ENCODE measurements at regions not wholly inside any gene's neighbourhood (a gene's known extent, or its start where the extent isn't known, plus 50 kb on each side); places are given as distances from the start of the nearest gene placed in this dataset.
"Not testable (repeated sequence)": the region's sequence is repeated elsewhere in the genome, so short reads cannot be mapped to it uniquely, and the experiment has no call there.

GRCh38 chr1:222470252-222470805 lies 77.6 kb downstream of the HHIPL2 start:
- H3K27ac ChIP-seq (ENCODE audit: low read depth in 2 of 2, low read length in 2 of 2); H3K9me3 ChIP-seq (ENCODE audit: control insufficient read depth in 2 of 3, insufficient read depth in 1 of 3, low read length in 3 of 3); H3K9ac ChIP-seq (ENCODE audit: low read length in 3 of 3); intact Hi-C loops (cut with DNase I); FAIRE-seq; H3K4me1 ChIP-seq (ENCODE audit: control insufficient read depth in 2 of 3, insufficient read depth in 2 of 3, low read depth in 1 of 3, low read length in 3 of 3); DNase-seq; H3K36me3 ChIP-seq (ENCODE audit: control insufficient read depth in 2 of 3, insufficient read depth in 3 of 3, low read length in 3 of 3); H3K4me3 ChIP-seq (ENCODE audit: low read length in 3 of 3); H3K27me3 ChIP-seq (ENCODE audit: control insufficient read depth, insufficient read depth, low read length): not testable (repeated sequence)

- intact Hi-C loops (cut with DNase I) = no loop called here
- H3K4me3 ChIP-seq (ENCODE audit: low read length in 3 of 3) = no peak overlapping the region
- no peak overlapping the region for H3K27ac ChIP-seq (ENCODE audit: low read depth in 2 of 2, low read length in 2 of 2)
- no peak for DNase-seq
- H3K27me3 ChIP-seq (ENCODE audit: control insufficient read depth, insufficient read depth, low read length) = no peaks in the 10 kb centered on the region
- H3K9ac ChIP-seq (ENCODE audit: low read length in 3 of 3) = no peak overlapping the region
- H3K4me1 ChIP-seq (ENCODE audit: control insufficient read depth in 2 of 3, insufficient read depth in 2 of 3, low read depth in 1 of 3, low read length in 3 of 3) = no peaks in the 10 kb centered on the region
- TF ChIP-seq CTCF (IDR thresholded peaks at IDR 0.05; ENCODE audit: borderline replicate concordance, extremely low read depth, insufficient read depth) = no peak
- H3K9me3 ChIP-seq (ENCODE audit: control insufficient read depth in 2 of 3, insufficient read depth in 1 of 3, low read length in 3 of 3) = no peaks in the 10 kb centered on the region
- peak; percentile 69 for FAIRE-seq
- no peaks in the 10 kb centered on the region for H3K36me3 ChIP-seq (ENCODE audit: control insufficient read depth in 2 of 3, insufficient read depth in 3 of 3, low read length in 3 of 3)
These were observed 81.6 kb downstream of the HHIPL2 start for GRCh38 chr1:222466150-222466865.

GRCh38 chr1:222465211-222466041 lies 82.5 kb downstream of the HHIPL2 start:
- DNase-seq = peak; percentile 92 to 98 (median 95)
- H3K27me3 ChIP-seq (ENCODE audit: control insufficient read depth, insufficient read depth, low read length) = no peaks in the 10 kb centered on the region
- H3K4me1 ChIP-seq (ENCODE audit: control insufficient read depth in 2 of 3, insufficient read depth in 2 of 3, low read depth in 1 of 3, low read length in 3 of 3) = no peaks in the 10 kb centered on the region
- no peak for FAIRE-seq
- H3K27ac ChIP-seq (ENCODE audit: low read depth in 2 of 2, low read length in 2 of 2) = peak overlapping the region; percentile 81 to 86
- no peaks in the 10 kb centered on the region for H3K36me3 ChIP-seq (ENCODE audit: control insufficient read depth in 2 of 3, insufficient read depth in 3 of 3, low read length in 3 of 3)
- peak overlapping the region; percentile 30 to 84 (median 30) for H3K9ac ChIP-seq (ENCODE audit: low read length in 3 of 3)
- no peaks in the 10 kb centered on the region for H3K9me3 ChIP-seq (ENCODE audit: control insufficient read depth in 2 of 3, insufficient read depth in 1 of 3, low read length in 3 of 3)
- peak; percentile 100 for TF ChIP-seq CTCF (IDR thresholded peaks at IDR 0.05; ENCODE audit: borderline replicate concordance, extremely low read depth, insufficient read depth)
- H3K4me3 ChIP-seq (ENCODE audit: low read length in 3 of 3) = peak overlapping the region; percentile 60 to 66 (median 62)
- intact Hi-C loops (cut with DNase I) = no loop called here

GRCh38 chr1:222464841-222465210 lies 83.1 kb downstream of the HHIPL2 start:
- H3K36me3 ChIP-seq (ENCODE audit: control insufficient read depth in 2 of 3, insufficient read depth in 3 of 3, low read length in 3 of 3) = no peaks in the 10 kb centered on the region
- no peaks in the 10 kb centered on the region for H3K9me3 ChIP-seq (ENCODE audit: control insufficient read depth in 2 of 3, insufficient read depth in 1 of 3, low read length in 3 of 3)
- TF ChIP-seq CTCF (IDR thresholded peaks at IDR 0.05; ENCODE audit: borderline replicate concordance, extremely low read depth, insufficient read depth) = no peak
- intact Hi-C loops (cut with DNase I) = loop anchor here (5.0 kb wide), 1 partner anchor 167 kb away; no protein-coding TSS in a partner anchor
- FAIRE-seq = no peak
- no peaks in the 10 kb centered on the region for H3K4me1 ChIP-seq (ENCODE audit: control insufficient read depth in 2 of 3, insufficient read depth in 2 of 3, low read depth in 1 of 3, low read length in 3 of 3)
- peak overlapping the region; percentile 26 to 66 (median 60) for H3K4me3 ChIP-seq (ENCODE audit: low read length in 3 of 3)
- H3K27me3 ChIP-seq (ENCODE audit: control insufficient read depth, insufficient read depth, low read length) = no peaks in the 10 kb centered on the region
- H3K27ac ChIP-seq (ENCODE audit: low read depth in 2 of 2, low read length in 2 of 2) = peak overlapping the region; percentile 58 to 81
- peak overlapping the region; percentile 1 to 27 (median 4) for H3K9ac ChIP-seq (ENCODE audit: low read length in 3 of 3)
- peak; percentile 52 to 81 (median 69) for DNase-seq
